ENCODE measurements at regions not wholly inside any gene's neighbourhood (a gene's known extent, or its start where the extent isn't known, plus 50 kb on each side); places are given as distances from the start of the nearest gene placed in this dataset.

GRCh38 chr5:89418407-89419085 lies 535.6 kb upstream of the MEF2C start:
- no peak overlapping the region for H2AFZ ChIP-seq
- no peak overlapping the region for H3K4me3 ChIP-seq
- H3K79me2 ChIP-seq: no peaks in the 10 kb centered on the region
- no peaks in the 10 kb centered on the region for H3K27me3 ChIP-seq
- no peak overlapping the region for H3K27ac ChIP-seq
- no peak for DNase-seq (ENCODE audit: low spot score)
- no peak for TF ChIP-seq EZH2 (IDR thresholded peaks at IDR 0.05; ENCODE audit: borderline replicate concordance)
- TF ChIP-seq, protein P1, sequence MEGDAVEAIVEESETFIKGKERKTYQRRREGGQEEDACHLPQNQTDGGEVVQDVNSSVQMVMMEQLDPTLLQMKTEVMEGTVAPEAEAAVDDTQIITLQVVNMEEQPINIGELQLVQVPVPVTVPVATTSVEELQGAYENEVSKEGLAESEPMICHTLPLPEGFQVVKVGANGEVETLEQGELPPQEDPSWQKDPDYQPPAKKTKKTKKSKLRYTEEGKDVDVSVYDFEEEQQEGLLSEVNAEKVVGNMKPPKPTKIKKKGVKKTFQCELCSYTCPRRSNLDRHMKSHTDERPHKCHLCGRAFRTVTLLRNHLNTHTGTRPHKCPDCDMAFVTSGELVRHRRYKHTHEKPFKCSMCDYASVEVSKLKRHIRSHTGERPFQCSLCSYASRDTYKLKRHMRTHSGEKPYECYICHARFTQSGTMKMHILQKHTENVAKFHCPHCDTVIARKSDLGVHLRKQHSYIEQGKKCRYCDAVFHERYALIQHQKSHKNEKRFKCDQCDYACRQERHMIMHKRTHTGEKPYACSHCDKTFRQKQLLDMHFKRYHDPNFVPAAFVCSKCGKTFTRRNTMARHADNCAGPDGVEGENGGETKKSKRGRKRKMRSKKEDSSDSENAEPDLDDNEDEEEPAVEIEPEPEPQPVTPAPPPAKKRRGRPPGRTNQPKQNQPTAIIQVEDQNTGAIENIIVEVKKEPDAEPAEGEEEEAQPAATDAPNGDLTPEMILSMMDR (IDR thresholded peaks at IDR 0.05; ENCODE audit: poor library complexity): no peak
- no peak for TF ChIP-seq EZH2phosphoT487 (IDR thresholded peaks at IDR 0.05; ENCODE audit: low read depth, severe bottlenecking, unreplicated experiment)
- H3K9me3 ChIP-seq (ENCODE audit: low read depth): no peaks in the 10 kb centered on the region
- WGBS (ENCODE audit: low lambda C conversion rate, missing lambda C conversion rate): 84% methylated on average over 3 of the region's 3 CpGs
- H3K36me3 ChIP-seq (replicated peaks; ENCODE audit: insufficient read depth, low read depth): no peaks in the 10 kb centered on the region
- no peaks in the 10 kb centered on the region for H4K20me1 ChIP-seq (ENCODE audit: insufficient read depth, poor library complexity, severe bottlenecking)
- H3K9me2 ChIP-seq (replicated peaks; ENCODE audit: insufficient read depth): no peaks in the 10 kb centered on the region
- H3K4me2 ChIP-seq: no peak overlapping the region
- H3K4me1 ChIP-seq (ENCODE audit: insufficient read depth): no peaks in the 10 kb centered on the region

- no peak for TF ChIP-seq EZH2 (IDR thresholded peaks at IDR 0.05; ENCODE audit: borderline replicate concordance)
- TF ChIP-seq, protein P1 (IDR thresholded peaks at IDR 0.05; ENCODE audit: poor library complexity): no peak
- TF ChIP-seq EZH2phosphoT487 (IDR thresholded peaks at IDR 0.05; ENCODE audit: low read depth, severe bottlenecking, unreplicated experiment): no peak
- Histone ChIP-seq H4K20me1 (ENCODE audit: insufficient read depth, poor library complexity, severe bottlenecking) (no peaks in the 10 kb centered on the region), H3K79me2 (no peaks in the 10 kb centered on the region), H3K4me1 (ENCODE audit: insufficient read depth) (no peaks in the 10 kb centered on the region), H3K4me3 (no peak overlapping the region), H3K9me3 (ENCODE audit: low read depth) (no peaks in the 10 kb centered on the region), H3K9me2 (replicated peaks; ENCODE audit: insufficient read depth) (no peaks in the 10 kb centered on the region), H3K27me3 (no peaks in the 10 kb centered on the region), H3K4me2 (no peak overlapping the region), H2AFZ (no peak overlapping the region), H3K36me3 (replicated peaks; ENCODE audit: insufficient read depth, low read depth) (no peaks in the 10 kb centered on the region), H3K27ac (no peak overlapping the region)
- 89% methylated on average over 2 of the region's 2 CpGs for WGBS (ENCODE audit: low lambda C conversion rate, missing lambda C conversion rate)
- no peak for DNase-seq (ENCODE audit: low spot score)
Observed at GRCh38 chr5:89417990-89418389, 535.0 kb upstream of the MEF2C start.

- Histone ChIP-seq H2AFZ (no peak overlapping the region), H3K27me3 (no peaks in the 10 kb centered on the region), H3K36me3 (replicated peaks; ENCODE audit: insufficient read depth, low read depth) (no peaks in the 10 kb centered on the region), H3K4me3 (no peak overlapping the region), H3K4me2 (no peak overlapping the region), H3K79me2 (no peaks in the 10 kb centered on the region), H3K27ac (no peak overlapping the region), H3K9me3 (ENCODE audit: low read depth) (no peaks in the 10 kb centered on the region), H4K20me1 (ENCODE audit: insufficient read depth, poor library complexity, severe bottlenecking) (no peaks in the 10 kb centered on the region), H3K9me2 (replicated peaks; ENCODE audit: insufficient read depth) (no peaks in the 10 kb centered on the region), H3K4me1 (ENCODE audit: insufficient read depth) (no peaks in the 10 kb centered on the region)
- DNase-seq (ENCODE audit: low spot score): no peak
- 88% methylated on average over 3 of the region's 3 CpGs for WGBS (ENCODE audit: low lambda C conversion rate, missing lambda C conversion rate)
- TF ChIP-seq, protein P1 (IDR thresholded peaks at IDR 0.05; ENCODE audit: poor library complexity): no peak
- no peak for TF ChIP-seq EZH2phosphoT487 (IDR thresholded peaks at IDR 0.05; ENCODE audit: low read depth, severe bottlenecking, unreplicated experiment)
- no peak for TF ChIP-seq EZH2 (IDR thresholded peaks at IDR 0.05; ENCODE audit: borderline replicate concordance)
Observed at GRCh38 chr5:89417515-89417914, 534.5 kb upstream of the MEF2C start.
